VCaP (cell line): ENCODE measurements at regions not wholly inside any gene's neighbourhood (a gene's known extent, or its start where the extent isn't known, plus 50 kb on each side); places are given as distances from the start of the nearest gene placed in this dataset.

Experiments
- H3K27ac ChIP-seq: fragments of 450-650 bp; 2 replicates; pipeline ENCODE4 v1.5.1; 2017
- TF ChIP-seq, protein P1 (sequence below): fragments of 450-650 bp; conservative IDR thresholded peaks from 2 replicates; pipeline ENCODE4 v1.5.1; 2017; ENCODE audit warnings: mild to moderate bottlenecking, moderate library complexity

DNA sequence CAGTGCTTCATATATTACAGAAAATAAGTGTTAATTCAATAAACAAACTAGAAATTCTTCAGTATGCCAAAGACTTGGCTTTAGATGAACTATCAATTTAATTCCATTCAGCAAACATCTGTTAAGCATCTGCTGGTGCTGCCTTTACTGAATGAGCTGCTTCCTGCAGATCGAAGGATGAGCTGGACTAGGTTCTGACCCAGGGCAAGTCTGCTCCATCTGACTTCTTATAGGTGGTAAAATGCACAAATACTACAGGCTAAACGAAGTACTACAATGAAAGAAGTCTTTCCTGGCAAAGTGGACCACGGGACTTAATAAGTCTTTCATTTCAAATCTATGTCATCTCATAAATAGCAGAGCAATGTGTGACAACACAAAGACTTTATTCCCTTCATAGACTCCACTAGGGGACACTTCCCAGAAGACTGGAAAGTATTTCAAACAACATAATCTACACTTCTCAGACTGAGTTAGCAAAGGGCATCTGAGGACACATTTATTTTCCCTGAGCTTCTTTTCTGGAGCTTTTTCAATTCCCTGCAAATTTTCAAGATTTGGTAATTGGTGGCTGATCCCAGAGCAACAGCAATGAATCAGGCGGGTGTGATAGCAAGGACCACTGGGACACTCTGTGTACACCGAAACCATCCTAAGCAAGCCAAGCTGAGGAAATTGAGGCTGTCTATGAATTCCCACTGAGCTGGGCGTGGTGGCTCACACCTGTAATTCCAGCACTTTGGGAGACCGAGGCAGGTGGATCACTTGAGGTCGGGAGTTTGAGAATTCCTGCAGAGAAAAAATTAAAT lies 108.9 kb upstream of the FRMD4A start:
- H3K27ac ChIP-seq: no peak overlapping the region
- TF ChIP-seq, protein P1, sequence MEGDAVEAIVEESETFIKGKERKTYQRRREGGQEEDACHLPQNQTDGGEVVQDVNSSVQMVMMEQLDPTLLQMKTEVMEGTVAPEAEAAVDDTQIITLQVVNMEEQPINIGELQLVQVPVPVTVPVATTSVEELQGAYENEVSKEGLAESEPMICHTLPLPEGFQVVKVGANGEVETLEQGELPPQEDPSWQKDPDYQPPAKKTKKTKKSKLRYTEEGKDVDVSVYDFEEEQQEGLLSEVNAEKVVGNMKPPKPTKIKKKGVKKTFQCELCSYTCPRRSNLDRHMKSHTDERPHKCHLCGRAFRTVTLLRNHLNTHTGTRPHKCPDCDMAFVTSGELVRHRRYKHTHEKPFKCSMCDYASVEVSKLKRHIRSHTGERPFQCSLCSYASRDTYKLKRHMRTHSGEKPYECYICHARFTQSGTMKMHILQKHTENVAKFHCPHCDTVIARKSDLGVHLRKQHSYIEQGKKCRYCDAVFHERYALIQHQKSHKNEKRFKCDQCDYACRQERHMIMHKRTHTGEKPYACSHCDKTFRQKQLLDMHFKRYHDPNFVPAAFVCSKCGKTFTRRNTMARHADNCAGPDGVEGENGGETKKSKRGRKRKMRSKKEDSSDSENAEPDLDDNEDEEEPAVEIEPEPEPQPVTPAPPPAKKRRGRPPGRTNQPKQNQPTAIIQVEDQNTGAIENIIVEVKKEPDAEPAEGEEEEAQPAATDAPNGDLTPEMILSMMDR: no peak

DNA sequence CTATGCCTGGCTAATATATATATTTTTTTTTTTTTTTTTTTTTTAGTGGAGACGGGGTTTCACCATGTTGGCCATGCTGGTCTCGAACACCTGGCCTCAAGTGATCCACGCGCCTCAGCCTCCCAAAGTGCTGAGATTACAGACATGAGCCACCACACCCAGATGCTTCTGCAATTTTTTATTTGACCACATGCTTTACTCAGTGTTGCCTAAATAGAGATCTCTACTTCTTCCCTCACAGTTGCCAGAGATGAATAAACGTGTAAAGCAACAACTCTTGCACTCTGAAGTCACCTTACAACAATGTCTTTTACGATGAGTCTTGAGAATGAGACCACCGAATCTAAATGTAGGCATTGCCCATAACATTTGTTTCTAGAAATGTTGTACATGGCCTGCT lies 107.9 kb upstream of the FRMD4A start:
- H3K27ac ChIP-seq: no peak overlapping the region
- TF ChIP-seq, protein P1: no peak

DNA sequence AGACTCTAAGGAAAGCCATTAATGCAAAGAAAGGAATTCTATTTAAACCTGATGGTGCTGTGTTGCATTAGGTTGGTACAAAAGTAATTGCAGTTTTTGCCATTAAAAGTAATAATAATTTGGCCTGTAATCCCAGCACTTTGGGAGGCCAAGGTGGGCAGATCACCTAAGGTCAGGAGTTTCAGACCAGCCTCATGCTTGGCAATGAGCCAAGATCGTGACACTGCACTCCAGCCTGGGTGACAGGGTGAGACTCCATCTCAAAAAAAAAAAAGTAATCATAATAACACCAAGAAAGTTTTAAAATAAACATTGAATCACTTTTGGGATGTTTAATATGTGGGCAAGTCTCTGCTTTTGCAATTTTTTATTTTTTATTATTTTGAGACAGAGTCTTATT lies 107.3 kb upstream of the FRMD4A start:
- no peak overlapping the region for H3K27ac ChIP-seq
- TF ChIP-seq, protein P1: no peak

DNA sequence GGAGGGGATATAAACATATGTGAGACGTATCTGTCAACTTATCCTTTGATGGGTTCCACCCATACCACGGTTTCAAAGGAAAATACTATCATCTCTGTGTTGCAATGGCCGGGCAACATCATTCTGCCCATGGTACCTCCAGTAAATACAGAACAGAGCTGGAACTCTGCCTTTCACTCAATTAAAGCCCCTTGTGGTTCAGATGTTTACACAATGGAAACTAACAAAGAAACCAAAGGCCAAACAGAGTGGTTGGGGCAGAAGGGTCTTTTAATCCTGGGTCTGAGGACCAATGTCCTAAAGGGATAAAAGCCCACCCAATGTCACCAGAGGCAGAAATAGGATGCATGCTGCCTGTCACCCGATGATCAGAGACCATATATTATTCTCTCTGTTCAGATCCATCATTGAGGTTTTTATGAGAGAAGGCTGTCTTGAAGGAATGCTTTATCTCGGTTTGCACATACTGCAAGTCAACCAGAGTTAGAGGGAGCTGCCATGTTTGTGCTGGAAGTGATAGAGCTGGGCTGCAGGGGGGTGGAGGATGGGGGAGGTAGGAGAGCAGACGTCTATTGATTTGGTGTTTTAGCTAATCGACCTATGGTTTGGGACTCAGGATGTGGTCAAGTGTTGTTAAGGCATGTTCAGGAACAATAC lies 105.4 kb upstream of the FRMD4A start:
- H3K27ac ChIP-seq: no peak overlapping the region
- TF ChIP-seq, protein P1: no peak

DNA sequence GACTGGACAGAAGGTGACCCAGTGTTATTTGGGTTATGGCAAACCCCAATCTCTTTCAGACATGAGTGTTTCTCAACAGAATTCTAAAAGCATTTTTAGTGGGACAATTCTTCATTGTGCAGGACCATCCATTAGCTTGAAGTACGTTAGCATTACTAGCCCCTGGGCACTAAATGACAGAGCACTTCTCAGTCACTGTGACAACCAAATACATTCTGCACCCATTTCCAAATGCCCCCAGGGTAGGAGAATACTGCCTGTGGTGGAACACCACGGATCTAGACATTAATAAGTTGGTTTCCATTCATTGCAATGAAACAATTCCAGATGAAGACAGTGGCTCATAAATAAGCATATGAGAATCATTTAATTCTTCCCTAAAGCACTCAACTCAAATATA lies 102.4 kb upstream of the FRMD4A start:
- TF ChIP-seq, protein P1: no peak
- H3K27ac ChIP-seq: no peak overlapping the region

DNA sequence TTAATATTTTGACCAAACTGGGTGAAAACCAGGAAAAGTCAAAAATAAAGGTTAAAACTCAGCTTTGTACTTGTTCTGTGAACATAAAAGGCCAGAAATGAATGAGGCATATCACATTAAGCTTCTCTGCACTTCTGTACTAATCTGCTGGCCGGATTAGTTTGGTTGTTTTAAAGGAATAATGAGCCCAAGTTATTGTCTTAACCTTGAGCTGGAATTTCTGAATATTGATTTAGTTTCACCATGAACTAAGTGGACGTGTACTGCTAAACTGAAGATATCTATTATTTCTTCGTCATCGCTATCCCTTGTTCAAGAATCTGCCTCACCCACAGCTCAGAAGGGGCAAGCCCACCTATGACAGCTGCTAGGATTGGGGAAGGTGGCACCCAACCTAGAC lies 101.1 kb upstream of the FRMD4A start:
- TF ChIP-seq, protein P1: no peak
- H3K27ac ChIP-seq: no peak overlapping the region

DNA sequence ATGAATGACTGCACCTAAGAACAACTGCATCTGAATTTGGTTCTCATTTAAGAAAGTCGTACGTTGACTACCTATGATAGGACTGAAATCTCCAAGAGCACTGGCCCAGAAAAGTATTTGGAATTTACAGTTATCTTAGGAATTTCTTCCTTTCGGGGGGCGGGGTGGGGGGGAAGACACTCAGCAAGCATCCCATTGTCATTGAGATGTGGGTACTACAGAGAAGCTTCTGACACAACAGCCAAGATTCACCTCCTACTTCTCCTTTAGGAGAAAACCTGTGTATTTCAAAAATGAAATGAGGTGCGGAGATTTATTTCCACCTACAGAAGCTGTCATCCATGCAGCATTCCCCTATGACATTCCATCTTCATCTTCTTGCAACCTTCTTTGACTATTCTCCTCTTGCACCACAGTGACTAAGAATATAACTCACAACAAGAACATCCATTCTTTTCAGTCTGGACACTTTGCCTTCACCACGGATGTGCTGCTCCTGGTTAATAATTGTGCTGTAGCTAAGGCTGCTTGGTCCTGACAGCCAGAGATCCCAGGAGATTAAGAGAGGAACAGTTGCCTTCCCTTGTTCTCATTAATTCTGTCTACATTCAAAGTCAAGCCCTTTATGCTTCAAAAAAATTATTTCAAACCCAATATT lies 98.4 kb upstream of the FRMD4A start:
- TF ChIP-seq, protein P1: no peak
- no peak overlapping the region for H3K27ac ChIP-seq
